ENCODE measurements at regions not wholly inside any gene's neighbourhood (a gene's known extent, or its start where the extent isn't known, plus 50 kb on each side); places are given as distances from the start of the nearest gene placed in this dataset.

DNA sequence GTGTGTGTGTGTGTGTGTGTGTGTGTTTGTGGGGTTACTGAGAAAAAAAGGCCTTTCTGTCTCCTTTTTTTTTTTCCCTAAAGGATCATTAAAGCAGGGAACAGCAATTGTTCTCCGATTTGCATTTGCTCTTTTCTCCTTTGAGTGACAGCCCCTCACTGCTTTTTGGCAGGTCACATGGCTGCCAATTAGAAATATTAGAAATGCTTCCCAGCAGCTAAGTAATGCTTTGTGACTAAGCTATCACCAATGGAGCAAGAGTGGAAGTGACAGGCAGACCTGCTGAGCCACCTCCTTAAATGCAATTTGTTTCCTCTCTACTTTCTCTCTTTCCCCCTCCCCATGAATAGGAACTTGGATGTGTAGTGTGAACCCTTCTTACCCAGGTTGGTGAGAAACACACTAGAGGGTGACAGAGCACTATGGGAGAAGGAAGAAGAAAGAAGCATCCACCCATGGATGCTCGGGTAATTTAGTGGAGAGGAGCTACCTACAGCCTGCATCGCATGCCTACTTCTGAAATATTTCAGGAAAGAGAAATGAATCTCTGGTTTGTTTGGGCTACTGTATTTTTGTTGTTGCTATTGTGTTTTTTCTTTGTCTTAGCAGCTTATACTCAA lies 165.2 kb upstream of the PDZRN3 start:
- TF ChIP-seq, protein P1, sequence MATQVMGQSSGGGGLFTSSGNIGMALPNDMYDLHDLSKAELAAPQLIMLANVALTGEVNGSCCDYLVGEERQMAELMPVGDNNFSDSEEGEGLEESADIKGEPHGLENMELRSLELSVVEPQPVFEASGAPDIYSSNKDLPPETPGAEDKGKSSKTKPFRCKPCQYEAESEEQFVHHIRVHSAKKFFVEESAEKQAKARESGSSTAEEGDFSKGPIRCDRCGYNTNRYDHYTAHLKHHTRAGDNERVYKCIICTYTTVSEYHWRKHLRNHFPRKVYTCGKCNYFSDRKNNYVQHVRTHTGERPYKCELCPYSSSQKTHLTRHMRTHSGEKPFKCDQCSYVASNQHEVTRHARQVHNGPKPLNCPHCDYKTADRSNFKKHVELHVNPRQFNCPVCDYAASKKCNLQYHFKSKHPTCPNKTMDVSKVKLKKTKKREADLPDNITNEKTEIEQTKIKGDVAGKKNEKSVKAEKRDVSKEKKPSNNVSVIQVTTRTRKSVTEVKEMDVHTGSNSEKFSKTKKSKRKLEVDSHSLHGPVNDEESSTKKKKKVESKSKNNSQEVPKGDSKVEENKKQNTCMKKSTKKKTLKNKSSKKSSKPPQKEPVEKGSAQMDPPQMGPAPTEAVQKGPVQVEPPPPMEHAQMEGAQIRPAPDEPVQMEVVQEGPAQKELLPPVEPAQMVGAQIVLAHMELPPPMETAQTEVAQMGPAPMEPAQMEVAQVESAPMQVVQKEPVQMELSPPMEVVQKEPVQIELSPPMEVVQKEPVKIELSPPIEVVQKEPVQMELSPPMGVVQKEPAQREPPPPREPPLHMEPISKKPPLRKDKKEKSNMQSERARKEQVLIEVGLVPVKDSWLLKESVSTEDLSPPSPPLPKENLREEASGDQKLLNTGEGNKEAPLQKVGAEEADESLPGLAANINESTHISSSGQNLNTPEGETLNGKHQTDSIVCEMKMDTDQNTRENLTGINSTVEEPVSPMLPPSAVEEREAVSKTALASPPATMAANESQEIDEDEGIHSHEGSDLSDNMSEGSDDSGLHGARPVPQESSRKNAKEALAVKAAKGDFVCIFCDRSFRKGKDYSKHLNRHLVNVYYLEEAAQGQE (IDR thresholded peaks at IDR 0.05; ENCODE audit: insufficient read depth in 1 of 2, low read depth in 2 of 2, low read length in 2 of 2) = no peak

DNA sequence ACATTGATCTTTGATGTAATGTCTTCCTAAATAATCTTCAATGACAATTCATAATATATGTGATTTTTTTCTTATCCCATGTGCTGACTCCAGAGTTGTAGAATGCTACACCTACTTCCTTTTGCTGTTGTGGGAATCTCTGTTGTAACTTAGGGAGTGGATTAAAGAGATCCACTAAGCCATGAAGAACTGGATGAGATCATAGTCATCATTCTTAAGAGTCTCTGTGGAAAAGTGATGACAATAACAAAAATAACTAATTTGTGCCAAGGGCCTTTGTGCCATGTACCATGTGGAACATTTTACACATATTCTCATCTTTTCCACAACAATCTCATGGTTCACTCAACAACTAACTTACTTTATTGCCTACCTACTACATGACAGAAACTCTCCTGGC lies 162.9 kb upstream of the PDZRN3 start:
- no peak for TF ChIP-seq POLR2AphosphoS5 (IDR thresholded peaks at IDR 0.05; ENCODE audit: low read depth, low read length)
- TF ChIP-seq FOXP2 (optimal IDR thresholded peaks at IDR 0.05; ENCODE audit: borderline replicate concordance, extremely low read depth, extremely low read length, insufficient read depth) = no peak
- TF ChIP-seq, protein P1 (IDR thresholded peaks at IDR 0.05; ENCODE audit: insufficient read depth in 1 of 2, low read depth in 2 of 2, low read length in 2 of 2) = no peak
- no peak for TF ChIP-seq TAF1 (IDR thresholded peaks at IDR 0.05; ENCODE audit: borderline replicate concordance, insufficient read depth, low read length)
- TF ChIP-seq SIN3A (IDR thresholded peaks at IDR 0.05; ENCODE audit: borderline replicate concordance, insufficient read depth, low read length) = no peak

GRCh38 chr3:73786998-73787397 lies 162.3 kb upstream of the PDZRN3 start:
- TF ChIP-seq FOXP2 (optimal IDR thresholded peaks at IDR 0.05; ENCODE audit: borderline replicate concordance, extremely low read depth, extremely low read length, insufficient read depth) (no peak), POLR2AphosphoS5 (IDR thresholded peaks at IDR 0.05; ENCODE audit: low read depth, low read length) (no peak), SIN3A (IDR thresholded peaks at IDR 0.05; ENCODE audit: borderline replicate concordance, insufficient read depth, low read length) (no peak), TAF1 (IDR thresholded peaks at IDR 0.05; ENCODE audit: borderline replicate concordance, insufficient read depth, low read length) (no peak)
- TF ChIP-seq, protein P1 (IDR thresholded peaks at IDR 0.05; ENCODE audit: insufficient read depth in 1 of 2, low read depth in 2 of 2, low read length in 2 of 2) = no peak

GRCh38 chr3:73786321-73786807 lies 161.6 kb upstream of the PDZRN3 start:
- TF ChIP-seq, protein P1 (IDR thresholded peaks at IDR 0.05; ENCODE audit: insufficient read depth in 1 of 2, low read depth in 2 of 2, low read length in 2 of 2) = no peak
- TF ChIP-seq TAF1 (IDR thresholded peaks at IDR 0.05; ENCODE audit: borderline replicate concordance, insufficient read depth, low read length) = no peak
- no peak for TF ChIP-seq FOXP2 (optimal IDR thresholded peaks at IDR 0.05; ENCODE audit: borderline replicate concordance, extremely low read depth, extremely low read length, insufficient read depth)
- TF ChIP-seq POLR2AphosphoS5 (IDR thresholded peaks at IDR 0.05; ENCODE audit: low read depth, low read length) = no peak

All from PFSK-1 (cell line).